ENCODE measurements at regions not wholly inside any gene's neighbourhood (a gene's known extent, or its start where the extent isn't known, plus 50 kb on each side); places are given as distances from the start of the nearest gene placed in this dataset.

DNA sequence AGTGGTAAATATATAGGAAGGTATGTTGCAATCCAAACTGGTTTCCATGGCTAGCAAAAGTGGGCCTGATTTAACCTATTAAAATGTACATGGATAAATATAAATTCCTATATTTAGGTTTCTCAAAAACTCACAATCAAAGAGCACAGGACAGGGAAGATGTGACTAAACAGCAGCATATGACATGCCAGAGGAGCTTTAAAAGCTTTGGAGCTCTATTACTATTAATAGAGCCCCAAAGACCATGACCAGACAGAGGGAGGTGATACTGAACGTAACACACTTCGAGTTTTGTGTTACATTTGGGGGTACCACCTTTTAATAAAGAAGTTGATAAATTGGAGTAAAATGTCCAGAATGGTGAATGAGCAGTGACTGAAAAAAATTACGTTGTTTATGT, 179.5 kb upstream of the SLC14A2 start:
- no peak for DNase-seq (ENCODE audit: low spot score)

DNA sequence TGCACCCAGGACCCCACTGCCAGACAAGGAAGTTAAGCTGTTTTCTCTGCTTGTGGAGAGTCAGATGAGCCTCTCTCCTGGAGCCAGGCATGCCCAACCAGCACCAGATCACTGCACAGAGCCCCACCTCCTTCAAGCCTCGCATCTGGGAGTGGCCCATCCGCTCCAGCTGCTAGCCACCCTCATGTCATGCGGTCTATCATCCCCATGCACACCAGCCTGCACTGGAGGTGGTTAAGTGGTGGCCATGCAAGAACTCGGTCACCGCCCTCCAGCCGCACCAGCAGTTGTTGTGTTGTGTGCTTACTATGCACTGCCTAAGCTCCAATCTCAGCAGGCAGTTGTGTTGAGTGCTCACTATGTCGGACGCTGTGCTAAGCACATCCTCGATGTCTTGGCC, 177.9 kb upstream of the SLC14A2 start:
- DNase-seq (ENCODE audit: low spot score): no peak

DNA sequence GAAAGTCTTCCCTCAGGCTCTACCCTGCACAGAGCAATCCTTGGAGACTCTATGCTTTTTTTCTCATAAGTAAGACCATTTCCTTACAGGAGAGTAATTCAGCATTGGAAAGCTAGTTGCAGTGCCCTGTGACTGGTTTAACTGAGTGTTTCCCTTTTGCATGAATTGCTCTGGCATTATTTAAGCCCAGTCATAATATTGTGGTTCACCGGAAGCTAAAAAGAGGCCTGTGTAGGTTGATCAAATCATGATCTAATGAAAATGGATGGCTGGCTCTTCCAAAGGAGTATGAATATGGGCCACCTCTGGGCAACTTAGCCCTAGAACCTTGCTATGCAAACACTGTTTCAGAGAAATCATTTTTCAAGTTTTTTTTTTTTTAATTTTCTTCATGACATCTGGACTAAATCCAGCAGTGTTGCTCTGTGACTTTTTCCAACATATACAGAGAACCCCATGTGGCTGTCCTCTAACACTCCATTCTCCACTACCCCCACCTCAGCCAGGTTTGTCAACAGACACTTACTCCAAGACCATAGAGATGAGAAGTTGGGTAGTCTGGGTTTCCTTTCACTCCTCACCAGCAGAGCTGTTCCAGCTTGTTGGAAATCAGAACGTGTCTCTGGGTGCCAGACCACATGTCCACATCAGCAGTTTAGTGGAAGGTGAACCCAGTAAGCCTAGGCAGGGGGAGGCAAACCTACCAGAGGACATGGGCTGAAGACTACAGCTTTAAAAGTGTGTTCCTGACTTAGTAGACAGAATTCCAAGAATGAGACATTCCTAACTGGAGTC, 175.2 kb upstream of the SLC14A2 start:
- DNase-seq (ENCODE audit: low spot score): no peak

- DNase-seq (ENCODE audit: low spot score): no peak
Measured at GRCh38 chr18:45441110-45441847, 174.0 kb upstream of the SLC14A2 start.

DNA sequence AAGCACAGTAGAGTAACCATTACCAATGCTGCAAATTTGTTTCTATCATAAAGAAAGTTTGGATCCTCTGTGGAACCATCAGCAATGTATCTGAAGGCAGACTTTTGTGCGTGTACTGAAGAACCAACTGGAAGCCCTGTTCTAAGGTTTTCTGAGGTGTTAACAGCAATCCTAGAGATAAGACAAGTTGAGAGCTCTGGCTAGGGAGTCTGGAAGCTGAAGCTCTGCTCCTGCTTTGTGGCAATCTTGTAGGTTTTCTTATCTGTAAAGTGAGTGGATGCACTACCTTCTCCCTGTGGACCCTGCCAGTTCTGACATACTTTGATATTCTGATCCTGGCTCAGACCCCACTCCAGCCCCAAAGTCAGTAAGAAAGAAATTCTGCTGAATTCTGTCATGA, 171.2 kb upstream of the SLC14A2 start:
- no peak for DNase-seq (ENCODE audit: low spot score)

DNA sequence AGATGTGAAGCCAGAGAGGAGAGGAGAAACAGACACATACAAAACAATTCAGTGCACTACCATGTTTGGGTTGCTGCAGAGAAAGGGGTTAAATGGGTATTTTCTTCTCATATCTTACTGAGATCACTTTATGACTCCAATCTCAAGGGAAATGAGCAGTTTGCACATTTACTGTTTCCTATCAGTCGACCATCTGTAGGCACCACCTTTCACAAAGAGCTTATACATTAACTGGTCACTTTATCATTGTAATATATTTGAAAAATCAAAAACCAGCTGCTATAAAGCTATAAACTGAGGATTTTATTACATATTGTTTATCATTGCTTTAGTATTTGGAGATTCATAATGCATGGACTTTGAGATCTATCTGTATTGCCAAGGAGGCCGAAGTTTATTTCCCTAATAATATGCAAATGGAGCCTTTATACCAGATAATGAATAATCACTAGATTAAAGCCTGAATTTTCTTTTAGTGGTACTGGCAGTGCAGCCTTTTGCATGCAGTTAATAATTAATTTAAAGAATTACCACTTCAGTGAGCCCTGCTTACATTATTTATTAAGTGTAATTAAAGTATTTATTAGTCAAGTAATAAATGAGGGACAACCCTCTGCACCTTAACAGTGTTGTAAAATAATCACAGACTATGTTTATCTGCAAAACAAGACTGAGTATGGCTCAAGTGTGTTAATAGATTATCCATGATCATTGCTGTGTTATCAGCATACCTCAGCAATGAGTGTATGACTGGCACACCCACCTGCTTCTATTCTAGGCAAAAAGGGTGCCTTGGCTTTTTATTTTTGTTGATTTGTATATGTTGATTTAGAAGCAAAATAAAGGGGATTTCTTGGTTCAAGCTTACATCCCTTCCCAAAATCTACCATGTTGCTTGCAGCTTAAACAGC, 167.7 kb upstream of the SLC14A2 start:
- DNase-seq (ENCODE audit: low spot score): no peak

DNA sequence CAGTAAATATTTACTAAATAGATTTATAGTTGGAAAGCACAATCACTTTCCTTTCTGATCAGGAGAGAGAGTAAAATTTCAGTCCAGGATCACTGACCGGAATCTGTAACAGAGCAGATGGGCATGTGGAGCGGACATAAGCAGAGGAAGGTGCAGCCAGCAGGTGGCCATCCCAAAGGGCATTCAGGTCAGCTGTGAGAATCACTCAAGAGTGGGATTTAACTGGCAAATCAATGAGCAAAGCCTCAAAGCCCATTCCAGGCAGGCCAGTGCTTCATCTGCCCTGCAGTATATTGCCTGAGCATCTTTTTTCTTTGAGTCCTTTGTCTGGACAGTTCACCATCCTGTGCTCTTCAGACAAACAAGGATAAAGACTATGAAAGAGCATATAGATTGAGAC, 166.4 kb upstream of the SLC14A2 start:
- DNase-seq (ENCODE audit: low spot score): no peak

- DNase-seq (ENCODE audit: low spot score): peak; percentile 68
Measured at GRCh38 chr18:45449418-45450227, 165.7 kb upstream of the SLC14A2 start.

- no peak for DNase-seq (ENCODE audit: low spot score)
Measured at GRCh38 chr18:45456090-45457021, 158.9 kb upstream of the SLC14A2 start.

DNA sequence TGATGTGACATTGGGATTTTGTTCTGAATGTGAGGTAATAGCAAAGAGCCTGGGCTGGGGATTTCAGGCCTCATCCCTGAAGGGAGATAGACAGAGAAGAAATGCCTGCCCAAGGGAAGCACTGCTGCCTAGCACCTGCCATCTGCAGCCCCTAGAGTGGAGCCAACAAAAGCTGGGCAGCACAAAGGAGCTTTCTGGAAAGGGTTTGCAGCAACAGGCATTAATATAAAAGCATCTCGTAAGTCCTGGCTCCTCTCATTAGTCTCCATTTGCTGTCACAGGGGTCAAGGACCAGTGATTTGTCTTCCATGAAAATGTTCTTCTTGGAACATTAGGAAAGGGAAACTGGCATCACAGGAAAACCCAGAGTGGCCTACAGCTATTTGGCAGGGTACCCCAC, 157.2 kb upstream of the SLC14A2 start:
- DNase-seq (ENCODE audit: low spot score): peak; percentile 18

DNA sequence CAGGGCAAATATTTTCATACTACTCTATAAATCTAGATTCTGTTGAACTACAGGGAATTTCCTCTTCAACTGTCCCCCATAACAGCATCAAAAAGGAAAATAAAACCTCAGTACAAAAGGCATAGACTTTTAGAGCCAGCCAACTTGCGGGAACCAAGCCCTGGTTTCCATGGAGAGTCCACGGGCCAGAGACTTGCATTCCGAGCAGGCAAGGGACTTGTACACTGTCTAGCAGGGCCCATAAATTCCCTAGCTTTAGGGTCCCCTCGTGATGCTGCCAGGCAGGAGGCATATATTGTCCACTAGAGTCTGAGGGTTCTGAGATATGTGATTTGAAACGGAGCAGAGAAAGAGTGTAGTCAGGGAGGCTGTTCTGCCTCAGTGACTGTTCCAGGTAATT, 153.1 kb upstream of the SLC14A2 start:
- DNase-seq (ENCODE audit: low spot score): no peak

GRCh38 chr18:45463451-45463850, 151.8 kb upstream of the SLC14A2 start:
- no peak for DNase-seq (ENCODE audit: low spot score)

DNA sequence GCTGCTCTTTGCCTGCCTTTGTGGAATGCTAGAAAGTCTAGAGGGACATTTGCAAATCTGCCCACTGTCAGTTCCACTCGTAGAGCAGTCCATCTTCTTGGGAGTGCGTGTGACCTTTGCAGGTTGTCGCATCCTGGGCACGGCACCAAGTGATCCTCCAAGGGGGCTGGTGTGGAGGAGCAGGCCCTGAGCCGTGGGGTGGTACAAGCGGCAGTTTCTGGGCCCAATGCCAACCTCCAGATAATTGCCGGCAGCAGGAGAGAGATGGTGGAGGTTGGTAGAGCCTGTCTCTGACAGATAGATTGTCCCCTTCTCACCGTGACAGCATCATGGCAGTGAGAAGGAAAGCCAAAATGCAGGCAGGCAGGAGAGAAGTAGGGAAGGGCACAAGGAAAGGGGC, 150.7 kb upstream of the SLC14A2 start:
- no peak for DNase-seq (ENCODE audit: low spot score)

DNA sequence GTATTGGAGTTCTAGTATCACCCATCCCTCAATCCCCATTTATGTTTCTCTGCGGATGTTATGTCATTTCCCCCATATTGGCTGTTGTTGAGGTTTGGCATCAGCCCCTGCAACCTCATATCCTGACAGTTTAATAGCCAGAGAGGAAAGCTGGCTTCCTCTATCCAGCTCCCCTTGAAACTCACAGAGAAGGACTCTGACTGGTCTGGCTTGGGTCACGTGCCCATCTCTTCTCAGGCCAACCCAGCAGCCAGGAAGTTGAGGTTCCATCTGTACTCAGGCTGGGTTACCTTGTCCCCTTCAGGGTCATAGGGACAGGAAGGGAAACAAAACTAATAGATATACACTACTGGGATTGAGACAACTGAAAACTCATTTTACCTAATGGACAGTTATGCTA, 148.0 kb upstream of the SLC14A2 start:
- no peak for DNase-seq (ENCODE audit: low spot score)

GRCh38 chr18:45467945-45468344, 147.3 kb upstream of the SLC14A2 start:
- no peak for DNase-seq (ENCODE audit: low spot score)

DNA sequence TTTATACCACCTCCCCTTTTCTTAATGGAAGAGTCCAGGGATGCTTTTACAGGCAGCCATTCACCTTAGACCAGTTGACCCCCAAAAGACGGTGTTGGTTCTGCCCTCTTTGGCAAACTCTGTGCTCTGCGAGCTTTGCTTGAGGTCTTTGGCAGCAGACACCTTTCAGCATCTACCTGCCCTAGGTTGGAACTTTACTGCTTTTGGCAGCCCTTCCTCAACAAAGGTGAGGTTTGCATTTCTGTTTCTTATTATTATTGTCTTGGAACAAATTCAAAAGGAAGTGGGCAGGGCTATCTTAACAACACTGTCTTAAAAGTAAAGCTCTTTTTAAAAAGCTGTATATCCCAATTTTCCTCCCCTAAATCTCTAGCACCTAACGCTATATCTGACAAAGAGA, 136.4 kb upstream of the SLC14A2 start:
- DNase-seq (ENCODE audit: low spot score): no peak

DNA sequence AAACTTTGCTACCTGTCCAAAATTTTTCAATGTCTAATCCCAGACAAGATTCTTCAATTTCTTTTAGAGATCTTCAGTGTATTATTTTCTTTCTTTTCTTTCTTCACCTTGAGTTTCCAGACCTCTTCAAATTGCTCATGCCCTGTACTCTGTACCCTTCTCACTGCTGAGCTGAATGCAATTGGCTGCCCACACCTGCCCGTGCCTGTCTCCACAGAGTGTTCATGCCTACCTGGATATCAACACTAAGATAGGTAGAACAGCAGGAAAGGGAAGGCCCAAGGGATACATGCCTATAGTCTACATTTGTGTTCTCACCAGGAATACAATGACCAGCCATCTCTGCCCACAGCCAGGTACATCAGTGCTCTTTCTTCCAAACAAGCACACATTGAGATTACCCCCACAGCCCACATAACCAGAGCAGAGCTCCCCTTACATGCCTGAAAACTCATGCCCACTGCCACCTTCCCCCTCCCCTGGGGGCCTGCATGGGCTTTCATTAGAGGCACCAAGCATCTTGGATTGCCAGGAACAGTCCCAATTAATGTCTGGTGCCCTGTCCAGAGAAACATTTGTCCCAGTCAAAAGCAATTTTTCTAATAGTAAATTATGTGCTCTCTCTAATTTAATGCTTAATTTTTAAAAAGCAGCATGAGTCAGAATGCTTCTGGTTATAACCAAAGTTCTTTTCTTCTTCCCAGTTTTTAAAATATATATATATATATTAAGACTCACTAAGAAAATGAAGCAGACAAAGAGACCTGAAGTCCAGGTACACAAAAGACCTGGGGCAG, 134.9 kb upstream of the SLC14A2 start:
- DNase-seq (ENCODE audit: low spot score): no peak

GRCh38 chr18:45481821-45482220, 133.5 kb upstream of the SLC14A2 start:
- DNase-seq (ENCODE audit: low spot score): no peak

DNA sequence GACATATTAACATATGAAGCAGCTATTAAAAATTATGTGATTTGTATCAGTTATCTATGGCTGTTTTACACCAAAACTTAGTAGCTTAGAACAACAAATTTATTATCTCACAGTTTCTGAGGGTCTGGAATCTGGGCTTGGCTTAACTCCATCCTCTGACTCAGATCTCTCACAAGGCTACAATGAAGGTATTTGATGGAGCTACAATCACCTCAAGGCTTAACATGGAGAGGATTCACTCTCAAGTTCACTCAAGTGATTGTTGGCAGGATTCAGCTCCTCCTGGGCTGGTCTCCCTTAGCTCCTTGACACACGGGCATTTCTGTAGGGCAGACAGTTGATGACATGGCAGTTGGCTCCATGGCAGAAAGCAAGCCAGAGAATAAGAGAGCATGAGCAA, 133.0 kb upstream of the SLC14A2 start:
- DNase-seq (ENCODE audit: low spot score): no peak

DNA sequence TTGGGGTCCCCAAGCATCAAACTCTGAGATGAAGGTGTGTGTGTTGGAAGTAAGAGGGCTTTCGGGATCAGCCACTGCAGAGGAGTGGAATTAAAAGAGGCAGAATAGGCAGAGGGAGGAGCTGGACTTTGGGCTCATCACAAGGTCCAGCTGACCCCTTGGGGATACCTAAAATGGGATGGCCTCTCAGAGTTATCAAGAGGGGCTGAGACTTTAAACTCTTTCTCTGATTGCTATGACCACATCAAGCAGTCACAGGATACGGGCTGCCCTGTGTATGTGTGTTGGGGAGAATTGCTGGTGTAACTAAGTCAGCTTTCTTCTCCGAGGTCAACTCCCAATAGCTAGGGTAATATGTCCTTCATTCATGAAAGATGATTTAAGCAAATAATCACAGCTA, 127.7 kb upstream of the SLC14A2 start:
- DNase-seq (ENCODE audit: low spot score): no peak

Measured in Ammon's horn (tissue), 1 donor.